Progenitor cell of endocrine pancreas (in vitro differentiated cells): ENCODE measurements at regions not wholly inside any gene's neighbourhood (a gene's known extent, or its start where the extent isn't known, plus 50 kb on each side); places are given as distances from the start of the nearest gene placed in this dataset.

Source experiments
- DNase-seq: peaks from one replicate; pipeline ENCODE4 v3.0.0; 2021; ENCODE audit warnings: low spot score; ENCODE audit not compliant: unreplicated experiment
- H3K27ac Mint-ChIP-seq: 2 replicates; pipeline ENCODE4 v1.8.0; 2021; ENCODE audit warnings: mild to moderate bottlenecking, moderate library complexity, mixed read lengths
- H3K27me3 Mint-ChIP-seq: 2 replicates; pipeline ENCODE4 v1.8.0; 2021; ENCODE audit warnings: mixed read lengths
- H3K36me3 Mint-ChIP-seq: 2 replicates; pipeline ENCODE4 v1.8.0; 2022; ENCODE audit warnings: mixed read lengths; ENCODE audit not compliant: insufficient read depth
- H3K4me1 Mint-ChIP-seq: 2 replicates; pipeline ENCODE4 v1.8.0; 2021; ENCODE audit warnings: low read depth, mixed read lengths
- H3K4me3 Mint-ChIP-seq: 2 replicates; pipeline ENCODE4 v1.8.0; 2021; ENCODE audit warnings: low read depth, mild to moderate bottlenecking, moderate library complexity, mixed read lengths
- H3K9me3 Mint-ChIP-seq: 2 replicates; pipeline ENCODE4 v1.8.0; 2021; ENCODE audit warnings: low read depth, mixed read lengths
- TF ChIP-seq, protein P1 (sequence below): fragments of 200-600 bp; sonication (generic); IDR thresholded peaks from one replicate; pipeline ENCODE4 v1.5.0; 2021; ENCODE audit warnings: antibody characterized with exemption, mild to moderate bottlenecking; ENCODE audit not compliant: unreplicated experiment

DNA sequence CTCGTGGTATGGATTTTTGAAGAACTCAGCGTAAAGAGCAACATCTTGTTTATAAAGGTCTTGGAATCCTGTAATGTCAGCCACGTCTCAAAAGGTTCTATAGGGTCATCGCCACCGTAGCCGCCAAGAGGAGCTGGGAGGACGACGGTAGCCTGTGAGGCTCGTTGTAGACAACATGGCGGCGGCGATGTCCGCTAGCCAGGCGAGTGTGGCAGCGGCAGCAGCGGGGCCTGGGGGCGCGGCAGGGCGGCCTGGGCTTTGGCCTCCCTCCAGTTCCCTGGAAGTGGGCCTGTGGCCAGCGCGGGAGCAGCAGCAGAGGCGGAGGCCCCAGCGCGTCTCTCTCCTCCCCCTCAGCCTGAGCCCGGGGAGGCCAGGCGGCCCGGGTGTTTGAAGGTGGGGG, 143.5 kb upstream of the PBDC1 start:
- no peaks in the 10 kb centered on the region for H3K4me1 Mint-ChIP-seq
- H3K9me3 Mint-ChIP-seq: peaks cover 26% of the 10 kb centered on the region
- no peak for DNase-seq
- no peak overlapping the region for H3K27ac Mint-ChIP-seq
- H3K4me3 Mint-ChIP-seq: no peak overlapping the region
- no peaks in the 10 kb centered on the region for H3K36me3 Mint-ChIP-seq
- H3K27me3 Mint-ChIP-seq: no peaks in the 10 kb centered on the region
- TF ChIP-seq, protein P1, sequence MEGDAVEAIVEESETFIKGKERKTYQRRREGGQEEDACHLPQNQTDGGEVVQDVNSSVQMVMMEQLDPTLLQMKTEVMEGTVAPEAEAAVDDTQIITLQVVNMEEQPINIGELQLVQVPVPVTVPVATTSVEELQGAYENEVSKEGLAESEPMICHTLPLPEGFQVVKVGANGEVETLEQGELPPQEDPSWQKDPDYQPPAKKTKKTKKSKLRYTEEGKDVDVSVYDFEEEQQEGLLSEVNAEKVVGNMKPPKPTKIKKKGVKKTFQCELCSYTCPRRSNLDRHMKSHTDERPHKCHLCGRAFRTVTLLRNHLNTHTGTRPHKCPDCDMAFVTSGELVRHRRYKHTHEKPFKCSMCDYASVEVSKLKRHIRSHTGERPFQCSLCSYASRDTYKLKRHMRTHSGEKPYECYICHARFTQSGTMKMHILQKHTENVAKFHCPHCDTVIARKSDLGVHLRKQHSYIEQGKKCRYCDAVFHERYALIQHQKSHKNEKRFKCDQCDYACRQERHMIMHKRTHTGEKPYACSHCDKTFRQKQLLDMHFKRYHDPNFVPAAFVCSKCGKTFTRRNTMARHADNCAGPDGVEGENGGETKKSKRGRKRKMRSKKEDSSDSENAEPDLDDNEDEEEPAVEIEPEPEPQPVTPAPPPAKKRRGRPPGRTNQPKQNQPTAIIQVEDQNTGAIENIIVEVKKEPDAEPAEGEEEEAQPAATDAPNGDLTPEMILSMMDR: no peak

DNA sequence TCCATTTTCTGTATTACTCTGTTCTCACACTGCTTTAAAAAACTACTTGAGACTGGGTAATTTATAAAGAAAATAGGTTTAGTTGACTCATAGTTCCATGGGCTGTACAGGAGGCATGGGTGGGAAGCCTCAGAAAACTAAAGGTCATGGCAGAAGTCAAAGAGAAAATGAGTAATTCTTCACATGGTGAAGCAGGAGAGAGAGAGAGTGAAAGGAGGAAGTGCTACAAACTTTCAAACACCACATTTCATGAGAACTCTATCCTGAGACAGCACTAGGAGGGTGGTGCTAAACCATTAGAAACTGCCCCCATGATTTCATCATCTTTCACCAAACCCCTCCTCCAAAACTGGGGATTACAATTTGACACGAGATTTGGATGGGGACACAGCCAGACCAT, 108.0 kb upstream of the PBDC1 start:
- no peak for DNase-seq
- TF ChIP-seq, protein P1: no peak
- Mint-ChIP-seq H3K36me3 (peaks cover 2% of the 10 kb centered on the region), H3K27me3 (no peaks in the 10 kb centered on the region), H3K4me1 (no peaks in the 10 kb centered on the region), H3K4me3 (no peak overlapping the region), H3K27ac (no peak overlapping the region), H3K9me3 (peaks cover 59% of the 10 kb centered on the region)

DNA sequence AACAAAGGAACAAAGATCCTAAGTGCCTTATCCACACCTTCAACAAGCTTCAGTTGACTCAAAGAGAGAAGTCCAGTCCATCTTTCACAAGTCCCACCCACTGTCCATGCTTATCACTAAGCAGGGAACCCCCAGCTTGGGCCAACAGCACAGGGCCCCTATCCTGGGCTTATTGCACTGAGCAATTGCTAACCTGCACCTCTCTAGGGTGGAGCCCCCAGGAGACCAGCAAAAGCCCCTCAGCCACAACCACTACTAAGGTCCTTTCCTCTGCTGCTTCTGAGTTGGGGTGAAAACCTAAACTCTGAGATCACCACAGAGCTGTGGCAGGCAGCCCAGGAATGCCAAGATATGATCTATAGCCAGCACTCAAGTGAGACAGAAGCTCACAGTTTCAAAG, 96.7 kb upstream of the PBDC1 start:
- H3K36me3 Mint-ChIP-seq: no peaks in the 10 kb centered on the region
- DNase-seq: no peak
- H3K9me3 Mint-ChIP-seq: peaks cover 37% of the 10 kb centered on the region
- H3K4me1 Mint-ChIP-seq: no peaks in the 10 kb centered on the region
- H3K27ac Mint-ChIP-seq: no peak overlapping the region
- TF ChIP-seq, protein P1: no peak
- H3K4me3 Mint-ChIP-seq: no peak overlapping the region
- no peaks in the 10 kb centered on the region for H3K27me3 Mint-ChIP-seq

DNA sequence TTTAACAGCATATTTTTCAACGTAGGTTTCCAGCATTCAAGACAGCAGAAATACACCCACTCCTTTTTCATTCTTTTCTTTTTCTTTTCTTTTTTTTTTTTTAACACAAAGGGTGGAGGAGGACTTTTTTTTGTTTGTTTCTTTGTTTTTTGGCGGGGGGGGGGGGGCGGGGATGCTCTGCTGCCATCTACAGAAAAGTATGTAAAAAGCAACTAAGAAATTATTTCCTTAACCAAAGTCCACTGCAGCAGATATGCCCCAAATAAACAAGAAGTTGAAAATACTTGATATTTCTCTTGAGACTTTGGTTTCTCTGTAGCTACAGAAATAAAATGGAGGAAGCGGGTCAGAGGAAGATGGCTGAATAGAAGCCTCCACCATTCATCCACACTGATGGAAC, 63.2 kb upstream of the PBDC1 start:
- peaks cover 13% of the 10 kb centered on the region for H3K9me3 Mint-ChIP-seq
- no peak overlapping the region for H3K4me3 Mint-ChIP-seq
- no peak overlapping the region for H3K27ac Mint-ChIP-seq
- no peaks in the 10 kb centered on the region for H3K27me3 Mint-ChIP-seq
- no peaks in the 10 kb centered on the region for H3K4me1 Mint-ChIP-seq
- no peaks in the 10 kb centered on the region for H3K36me3 Mint-ChIP-seq
- no peak for DNase-seq
- TF ChIP-seq, protein P1: no peak
